Panc1 (cell line): ENCODE measurements at regions not wholly inside any gene's neighbourhood (a gene's known extent, or its start where the extent isn't known, plus 50 kb on each side); places are given as distances from the start of the nearest gene placed in this dataset.
"Not testable (repeated sequence)": the region's sequence is repeated elsewhere in the genome, so short reads cannot be mapped to it uniquely, and the experiment has no call there.

Experiments
- ATAC-seq: fragments of 200-7000 bp; cut with Tn5 transposase; 2 replicates; pipeline ENCODE4 v1.9.1; 2020; ENCODE audit warnings: mild to moderate bottlenecking, moderate library complexity
- BruUV-seq: library from RNA; stranded (reverse); fragments of 400-500 nt; replicated peaks from 2 replicates; lab custom pipeline; 2021; lab: Mats Ljungman, UMichigan
- CTCF ChIA-PET: fragments of 300-600 bp; sonication (Branson Sonifier 250); formaldehyde crosslinking; loops from one replicate; lab custom pipeline; 2022; ENCODE audit warnings: antibody characterized with exemption; lab: Charles Lee
- POLR2A ChIA-PET: fragments of 300-600 bp; sonication (Branson Sonifier 250); formaldehyde crosslinking; loops from one replicate; lab custom pipeline; 2022; ENCODE audit warnings: antibody characterized with exemption; lab: Charles Lee
- DNase-seq: peaks from one replicate; pipeline ENCODE4 v3.0.0-alpha.2; 2010; ENCODE audit warnings: low read depth, low spot score
- H3K27ac ChIP-seq: 2 replicates; pipeline ENCODE4 v1.5.1; 2011; ENCODE audit warnings: mild to moderate bottlenecking, low read length, inconsistent platforms
- H3K27me3 ChIP-seq: fragments of 200-500 bp; sonication (Bioruptor generic); 2 replicates; pipeline ENCODE4 v1.6.0; 2014; ENCODE audit warnings: low read length, inconsistent platforms; ENCODE audit not compliant: control insufficient read depth, insufficient read depth
- H3K36me3 ChIP-seq: fragments of 200-500 bp; sonication (Bioruptor generic); 2 replicates; pipeline ENCODE4 v1.5.1; 2014; ENCODE audit warnings: inconsistent platforms, mild to moderate bottlenecking, low read length, moderate library complexity; ENCODE audit not compliant: control insufficient read depth, insufficient read depth
- H3K4me1 ChIP-seq: 2 replicates; pipeline ENCODE4 v1.5.1; 2011; ENCODE audit warnings: inconsistent platforms, mild to moderate bottlenecking, low read length, moderate library complexity; ENCODE audit not compliant: control insufficient read depth, insufficient read depth
- H3K4me3 ChIP-seq, 2 experiments: 2 replicates each; pipeline ENCODE4 v1.5.1; 2011 to 2012; ENCODE audit warnings: low read depth in 2 of 2, low read length in 2 of 2, mild to moderate bottlenecking in 2 of 2, inconsistent platforms in 1 of 2, moderate library complexity in 1 of 2
- H3K9me3 ChIP-seq: fragments of 200-500 bp; sonication (Bioruptor generic); 2 replicates; pipeline ENCODE4 v1.5.1; 2014; ENCODE audit warnings: low read depth, mild to moderate bottlenecking, inconsistent platforms, low read length, moderate library complexity; ENCODE audit not compliant: control insufficient read depth, insufficient read depth
- CTCF ChIP-seq: fragments of 450-650 bp; IDR thresholded peaks from 2 replicates; pipeline ENCODE4 v1.5.1; 2017; ENCODE audit warnings: mild to moderate bottlenecking
- POLR2AphosphoS5 ChIP-seq: IDR thresholded peaks from 2 replicates; pipeline ENCODE4 v1.6.1; 2012; ENCODE audit warnings: mild to moderate bottlenecking, low read depth, low read length, moderate library complexity
- REST ChIP-seq, 2 experiments: IDR thresholded peaks; 2 replicates each; pipeline ENCODE4 v1.6.1; 2011 to 2012; ENCODE audit warnings: low read depth in 2 of 2, control low read depth in 1 of 2, low read length in 1 of 2, mild to moderate bottlenecking in 1 of 2, moderate library complexity in 1 of 2; ENCODE audit not compliant: insufficient read depth in 1 of 2
- SIN3A ChIP-seq: IDR thresholded peaks from 2 replicates; pipeline ENCODE4 v1.6.1; 2012; ENCODE audit warnings: low read depth, mild to moderate bottlenecking, low read length, moderate library complexity, borderline replicate concordance; ENCODE audit not compliant: insufficient read depth
- TCF7L2 ChIP-seq: IDR thresholded peaks from 2 replicates; pipeline ENCODE4 v1.6.1; 2011; ENCODE audit warnings: mild to moderate bottlenecking, low read depth, low read length, inconsistent platforms
- in situ Hi-C: cut with HindIII; loops from 2 replicates; pipeline ENCODE4 v1.10.0; 2016; ENCODE audit warnings: low sequenced_read_pairs, low pct_unique_long_range_greater_than_20kb
- intact Hi-C: fragments of 100-400 bp; cut with micrococcal nuclease; formaldehyde crosslinking; loops from one replicate; pipeline ENCODE4 v1.10.0; 2022; ENCODE audit not compliant: unreplicated experiment

DNA sequence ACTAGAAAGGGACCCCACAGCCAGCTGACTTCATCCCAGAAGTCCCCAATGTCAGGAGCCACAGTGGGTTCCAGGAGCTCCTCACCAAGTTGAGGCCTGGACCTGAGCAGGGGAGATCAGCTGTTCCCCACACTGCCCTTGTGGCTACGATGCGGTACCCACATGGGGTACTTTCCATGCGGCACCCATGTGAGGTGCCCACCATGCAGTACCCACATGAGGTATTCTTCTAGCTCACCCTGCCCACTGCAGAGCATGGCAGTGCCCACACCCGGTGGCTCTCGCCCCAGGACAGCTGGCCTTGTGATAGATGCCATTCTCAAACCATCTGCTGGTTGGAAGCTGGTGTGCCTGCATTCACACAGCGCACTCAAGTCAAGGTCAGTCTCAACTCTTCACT, 136.3 kb upstream of the PDE1C start:
- no peaks in the 10 kb centered on the region for H3K4me1 ChIP-seq
- no TSS peak for BruUV-seq
- intact Hi-C loops = no loop called here
- no peak overlapping the region for H3K4me3 ChIP-seq
- ChIA-PET CTCF (no interaction called here), POLR2A (no interaction called here)
- no peaks in the 10 kb centered on the region for H3K36me3 ChIP-seq
- H3K9me3 ChIP-seq = no peaks in the 10 kb centered on the region
- no peak for TF ChIP-seq CTCF
- TF ChIP-seq SIN3A = no peak
- no peak for TF ChIP-seq POLR2AphosphoS5
- TF ChIP-seq REST (IDR thresholded peaks at IDR 0.05; ENCODE audit: insufficient read depth in 1 of 2, low read depth in 2 of 2, low read length in 1 of 2) = no peak
- no peak for TF ChIP-seq TCF7L2
- H3K27ac ChIP-seq = no peak overlapping the region
- ATAC-seq = no peak
- DNase-seq = no peak
- in situ Hi-C loops = no loop called here
- peaks cover 13% of the 10 kb centered on the region for H3K27me3 ChIP-seq

- H3K4me3 ChIP-seq, intact Hi-C loops, ATAC-seq, in situ Hi-C loops, DNase-seq, BruUV-seq, H3K4me1 ChIP-seq, H3K9me3 ChIP-seq, H3K27ac ChIP-seq, H3K36me3 ChIP-seq: not testable (repeated sequence)
- POLR2A ChIA-PET = interaction anchor here (0.6 kb wide), 1 partner anchor 211 kb away, joined by 8 read pairs; no protein-coding TSS in a partner anchor
- peaks cover 11% of the 10 kb centered on the region for H3K27me3 ChIP-seq
- CTCF ChIA-PET = interaction anchor here (0.5 to 1.2 kb wide), 2 partner anchors 12 to 461 kb away, joined by 4 to 5 read pairs; no protein-coding TSS in a partner anchor
Observed at GRCh38 chr7:32205298-32205824, 135.2 kb upstream of the PDE1C start.

- peak; percentile 96 for ATAC-seq
- TF ChIP-seq SIN3A (no peak), CTCF (peak; percentile 81)
- in situ Hi-C loops (no loop called here), intact Hi-C loops (loop anchor here (1.0 to 5.0 kb wide), 2 partner anchors 132 to 460 kb away; partner anchors contain the start of gene PDE1C)
- Histone ChIP-seq H3K9me3 (no peaks in the 10 kb centered on the region), H3K4me1 (no peaks in the 10 kb centered on the region), H3K36me3 (no peaks in the 10 kb centered on the region), H3K27me3 (peaks cover 7% of the 10 kb centered on the region), H3K4me3 (peak overlapping the region; percentile 15 to 23), H3K27ac (no peak overlapping the region)
- CTCF ChIA-PET = interaction anchor here (0.6 to 1.2 kb wide), 3 partner anchors 460 to 1070 kb away, joined by 3 to 5 read pairs (median 3); no protein-coding TSS in a partner anchor
- peak; percentile 65 for DNase-seq
- POLR2A ChIA-PET = interaction anchor here (0.6 kb wide), 1 partner anchor 212 kb away, joined by 8 read pairs; no protein-coding TSS in a partner anchor
- BruUV-seq = no TSS peak
Observed at GRCh38 chr7:32204361-32205018, 134.3 kb upstream of the PDE1C start.
